C4-2B (cell line): ENCODE measurements at regions not wholly inside any gene's neighbourhood (a gene's known extent, or its start where the extent isn't known, plus 50 kb on each side); places are given as distances from the start of the nearest gene placed in this dataset.

ENCODE experiments used
- CTCF ChIP-seq: fragments of 450-650 bp; conservative IDR thresholded peaks from 2 replicates; pipeline ENCODE4 v1.5.1; 2017; ENCODE audit warnings: mild to moderate bottlenecking
- ZFX ChIP-seq: fragments of 450-650 bp; IDR thresholded peaks from 2 replicates; pipeline ENCODE4 v1.6.1; 2017

GRCh38 chr3:159771865-159772611 is 216.6 kb upstream of the IL12A start:
- no peak for TF ChIP-seq ZFX
- TF ChIP-seq CTCF: no peak
